CD4-positive, alpha-beta T cell treated with Interleukin-15 for 1 hour (primary cell): ENCODE measurements at regions not wholly inside any gene's neighbourhood (a gene's known extent, or its start where the extent isn't known, plus 50 kb on each side); places are given as distances from the start of the nearest gene placed in this dataset.

ENCODE experiments used
- DNase-seq: peaks from one replicate; pipeline ENCODE4 v3.0.0-alpha.2; 2020

DNA sequence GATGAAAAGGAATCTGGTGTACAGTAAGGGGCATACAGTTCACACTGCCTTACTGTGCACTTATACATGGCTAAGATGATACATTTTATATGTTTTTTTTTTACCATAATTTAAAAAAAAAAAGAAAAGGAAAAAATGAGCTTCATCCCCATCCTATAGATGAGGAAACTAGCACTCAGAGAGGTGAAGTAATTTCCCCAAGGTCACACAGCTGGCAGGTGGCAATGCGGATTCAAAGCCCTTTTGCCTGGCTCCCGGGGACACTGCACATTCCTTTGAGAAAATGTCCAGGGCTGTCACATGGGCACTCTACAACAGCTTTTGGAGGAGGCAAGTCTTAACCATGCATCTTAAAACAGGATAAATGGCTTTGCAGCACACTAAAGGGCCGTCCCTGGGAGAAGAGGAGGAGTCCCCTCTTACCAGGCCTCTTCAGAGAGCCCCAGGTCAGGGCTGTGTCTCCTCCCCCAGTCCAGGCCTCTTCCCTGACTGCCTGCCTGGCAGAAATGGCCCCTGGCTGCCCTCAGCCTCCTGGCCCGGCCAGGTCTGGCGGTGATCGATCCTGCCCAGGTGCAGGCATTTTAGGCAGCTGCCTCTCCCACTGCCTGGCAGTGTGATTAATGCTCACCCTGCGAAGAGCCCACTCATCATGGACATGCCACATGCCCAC lies 95.1 kb upstream of the LINGO1 start:
- DNase-seq: no peak

DNA sequence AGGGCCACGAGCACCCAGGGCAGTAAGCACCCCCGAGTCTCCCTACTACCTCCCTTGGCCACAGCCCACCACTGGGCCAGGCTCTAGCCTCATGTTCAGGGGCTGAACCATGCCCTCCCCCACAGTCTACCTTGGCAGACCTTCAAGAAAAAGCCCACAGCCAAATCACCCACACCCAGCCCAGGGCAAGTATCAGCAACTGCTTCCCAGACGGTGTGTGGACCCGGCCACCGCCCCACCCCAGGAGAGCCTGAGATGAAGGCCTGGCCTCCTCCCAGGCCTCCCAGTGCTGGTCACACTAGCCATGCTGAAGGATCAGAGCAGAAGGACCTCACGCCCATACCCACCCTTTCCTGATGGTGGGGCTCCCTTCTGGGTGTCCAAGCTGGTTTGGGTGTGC lies 92.0 kb upstream of the LINGO1 start:
- DNase-seq: no peak

DNA sequence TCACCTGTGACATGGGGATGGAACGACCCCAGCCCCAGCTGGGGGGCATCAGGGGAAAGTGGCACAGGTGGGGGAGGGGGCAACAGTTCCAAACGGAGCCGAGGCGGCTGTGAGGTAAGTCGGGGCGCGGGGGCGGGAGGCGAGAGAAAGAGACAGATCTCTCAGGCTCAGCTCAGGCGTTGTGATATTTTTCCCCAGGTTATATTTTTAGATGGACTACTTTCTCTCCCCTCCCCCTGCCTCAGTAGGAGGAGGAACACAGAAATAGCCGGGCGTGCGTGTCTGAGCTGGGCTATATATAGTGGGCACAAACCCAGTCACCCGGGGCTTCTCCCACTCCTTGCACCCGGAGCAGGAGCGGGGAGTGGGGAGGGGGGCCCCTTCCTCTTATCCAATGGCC lies 91.0 kb upstream of the LINGO1 start:
- DNase-seq: no peak

DNA sequence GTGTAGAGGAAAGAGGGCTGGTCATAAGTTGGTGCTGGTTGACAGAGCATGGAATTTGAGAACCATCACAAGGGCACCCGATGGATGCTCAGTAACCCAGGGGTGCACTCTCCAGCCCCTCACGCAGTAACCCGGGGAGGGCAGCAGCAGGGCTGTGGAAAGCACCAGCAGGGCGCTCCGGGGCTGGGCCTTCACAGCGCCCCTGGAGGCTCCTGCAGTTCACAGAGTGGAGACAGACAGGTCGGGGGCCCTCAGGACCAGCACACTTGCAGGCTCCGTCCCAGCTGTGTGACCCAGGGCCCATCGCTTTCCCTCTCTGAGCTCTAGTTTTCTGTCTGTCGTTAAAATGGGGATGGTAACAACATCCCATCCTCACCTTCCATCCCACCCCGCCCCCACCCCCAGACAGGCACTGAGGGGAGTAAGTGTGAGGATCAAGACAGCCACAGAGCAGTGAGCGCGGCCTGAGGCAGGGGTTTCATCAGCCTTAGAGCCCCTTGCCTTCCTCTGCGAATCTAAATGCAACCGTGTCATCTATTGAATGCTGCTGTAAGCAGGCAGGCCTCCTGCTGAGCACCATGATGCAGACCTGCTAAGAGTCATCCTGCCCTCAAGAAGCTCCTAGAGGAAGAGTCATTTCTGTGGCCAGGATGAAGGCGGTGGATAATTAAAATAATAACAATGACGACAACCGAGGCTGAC lies 90.2 kb upstream of the LINGO1 start:
- no peak for DNase-seq

DNA sequence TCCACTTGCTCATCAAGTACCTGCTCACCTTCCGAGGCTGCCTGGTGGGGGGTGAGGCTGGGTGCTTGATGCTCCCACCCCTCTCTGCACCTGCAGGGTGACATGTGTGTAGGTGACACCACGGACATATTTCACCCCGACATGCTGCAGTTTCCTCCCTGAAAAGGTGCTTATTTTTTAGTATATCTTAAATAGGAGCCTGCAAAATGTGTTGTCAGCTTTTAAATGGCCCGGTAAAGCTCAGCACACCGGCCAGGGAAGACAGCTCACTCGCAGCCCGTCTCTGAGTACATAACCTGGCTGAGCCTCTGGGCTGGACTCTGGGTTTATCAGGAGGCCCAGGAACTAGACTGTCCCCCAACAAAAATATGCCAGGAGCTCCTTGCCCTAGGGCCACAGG lies 89.3 kb upstream of the LINGO1 start:
- DNase-seq: no peak

DNA sequence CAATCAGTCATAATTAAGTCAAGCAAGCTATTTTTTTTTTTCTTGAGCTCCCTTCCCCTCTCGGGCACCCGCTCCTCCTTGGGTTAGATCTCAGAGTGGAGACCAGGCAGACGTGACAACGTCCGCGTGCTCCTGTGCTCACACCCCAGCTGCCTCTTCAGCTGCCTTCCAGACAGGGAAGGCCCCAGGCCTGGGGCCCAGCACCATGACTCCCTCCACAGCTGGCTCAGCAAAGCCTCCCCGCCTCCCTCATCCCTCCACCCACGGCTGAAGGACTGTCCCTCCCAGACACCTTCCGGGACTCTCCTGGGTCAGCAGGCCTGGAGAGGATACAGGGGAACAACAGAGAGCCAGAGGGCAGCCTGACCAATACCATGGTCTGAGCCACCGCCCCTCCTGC lies 87.9 kb upstream of the LINGO1 start:
- DNase-seq: no peak

DNA sequence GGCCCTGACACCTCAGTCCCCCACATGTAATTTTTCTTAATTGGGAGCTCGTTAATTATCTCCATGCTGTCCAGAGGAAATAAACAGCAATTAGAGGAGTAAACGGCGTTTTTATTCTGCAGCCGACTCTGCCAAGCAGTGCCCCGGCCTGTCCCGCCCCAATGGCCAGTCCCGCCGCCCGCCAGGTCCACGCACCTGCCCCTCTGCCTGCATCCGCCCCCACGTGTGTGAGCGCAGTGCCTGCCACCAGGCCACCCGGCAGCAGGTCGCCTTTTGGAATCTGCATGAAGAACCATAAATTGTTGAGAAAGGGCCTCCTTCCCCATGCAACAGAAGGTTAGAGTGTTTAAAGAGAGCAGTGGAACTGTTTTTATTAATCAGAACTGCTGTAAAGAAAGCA lies 87.5 kb upstream of the LINGO1 start:
- no peak for DNase-seq

DNA sequence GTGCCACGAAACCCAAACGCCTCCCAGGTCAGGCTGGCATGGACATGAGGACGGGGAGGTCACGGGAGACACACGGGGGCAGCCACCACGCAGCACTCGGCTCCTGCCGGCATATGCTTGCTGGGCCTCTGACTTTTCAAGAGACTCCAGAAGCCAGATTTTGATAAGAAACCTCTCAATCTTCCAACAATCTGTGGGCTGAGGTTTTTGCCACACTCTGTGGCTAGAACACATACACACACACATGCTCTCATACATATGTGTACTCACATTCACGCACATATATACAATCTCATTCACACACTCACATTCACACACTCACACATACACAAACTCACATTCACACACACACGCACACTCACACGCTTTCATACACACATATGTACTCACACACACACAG lies 86.7 kb upstream of the LINGO1 start:
- no peak for DNase-seq

DNA sequence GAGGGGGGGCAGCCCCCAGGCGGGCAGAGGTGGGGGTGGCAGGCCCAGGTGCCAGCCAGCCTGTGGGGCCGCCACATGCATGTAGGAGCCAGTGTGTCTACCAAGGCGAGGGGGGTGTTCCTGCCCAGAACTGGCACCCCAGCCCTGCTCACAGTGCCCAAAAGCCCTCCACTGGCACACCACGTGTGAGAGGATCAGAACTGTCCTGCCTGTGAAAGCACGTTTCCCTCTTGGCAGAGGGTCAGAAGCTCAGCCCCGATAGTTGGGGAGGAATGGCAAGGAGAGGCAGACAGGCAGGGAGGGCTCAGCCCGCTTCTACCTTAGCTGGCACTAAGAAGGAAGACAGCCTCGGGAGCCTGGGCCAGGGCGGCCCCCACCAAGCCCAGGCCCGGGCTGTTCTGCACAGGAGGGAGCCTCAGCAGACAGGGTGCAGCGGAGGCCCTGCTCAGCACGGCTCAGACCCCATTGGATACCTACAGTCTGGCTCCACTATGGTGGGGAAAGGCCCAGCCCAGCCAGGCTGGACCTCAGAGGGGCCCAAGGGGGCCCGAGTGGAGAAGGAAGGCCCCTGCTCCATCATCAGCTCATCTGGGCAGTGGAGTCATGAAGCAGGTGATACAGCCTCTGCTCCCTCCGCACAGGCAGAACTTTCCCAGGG lies 84.8 kb upstream of the LINGO1 start:
- no peak for DNase-seq

DNA sequence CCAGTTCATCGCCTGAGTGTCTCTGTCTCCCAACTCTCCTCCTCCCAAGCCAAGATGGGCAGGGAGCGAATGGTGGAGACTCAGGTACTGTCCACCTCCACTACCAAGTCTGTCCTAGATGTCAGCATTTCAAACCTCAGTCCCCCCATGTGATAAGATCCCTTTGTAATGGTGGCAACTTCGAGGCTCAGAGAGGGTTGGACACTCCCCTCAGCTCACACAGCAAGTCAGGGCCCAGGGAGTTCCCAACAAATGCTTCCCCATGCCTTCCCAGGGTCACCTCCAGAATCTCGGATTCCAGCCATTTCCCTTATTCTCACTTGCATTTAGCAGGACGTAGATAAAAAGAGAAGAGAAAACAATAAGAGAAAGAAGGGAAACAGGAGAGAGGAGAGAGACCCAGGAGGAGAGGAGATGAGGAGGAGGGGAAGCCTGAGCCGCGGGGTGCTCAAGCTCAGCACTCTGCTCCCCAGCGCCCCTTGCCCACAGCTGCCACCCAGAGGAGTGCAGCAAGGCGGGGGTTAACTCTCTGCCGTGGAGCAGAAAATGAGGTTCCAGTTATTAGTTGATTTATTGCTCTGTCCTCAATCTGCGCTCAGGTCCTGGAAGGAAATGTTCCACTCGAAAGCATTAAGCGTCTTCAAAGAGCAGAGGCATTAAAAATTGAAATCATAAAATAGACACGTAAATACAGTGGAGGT lies 84.1 kb upstream of the LINGO1 start:
- no peak for DNase-seq

DNA sequence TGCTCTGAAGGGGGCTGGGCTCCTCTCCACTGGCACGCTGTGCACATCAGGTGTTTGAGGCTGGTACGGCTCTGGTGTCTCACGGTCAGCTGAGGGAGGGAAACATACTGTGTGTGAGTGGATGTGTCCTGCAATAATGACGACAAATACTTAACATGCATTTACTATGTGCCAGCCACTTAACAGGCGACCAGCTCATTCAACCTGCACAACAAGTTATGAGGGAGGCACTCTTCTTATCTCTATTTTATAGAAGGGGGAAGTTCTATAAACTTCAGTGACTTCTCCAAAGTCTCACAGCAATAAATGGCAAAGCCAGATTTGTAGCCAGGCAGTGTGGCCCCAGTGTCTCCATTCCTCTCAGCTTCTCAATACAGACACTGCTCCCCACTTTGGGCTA lies 83.1 kb upstream of the LINGO1 start:
- DNase-seq: no peak

DNA sequence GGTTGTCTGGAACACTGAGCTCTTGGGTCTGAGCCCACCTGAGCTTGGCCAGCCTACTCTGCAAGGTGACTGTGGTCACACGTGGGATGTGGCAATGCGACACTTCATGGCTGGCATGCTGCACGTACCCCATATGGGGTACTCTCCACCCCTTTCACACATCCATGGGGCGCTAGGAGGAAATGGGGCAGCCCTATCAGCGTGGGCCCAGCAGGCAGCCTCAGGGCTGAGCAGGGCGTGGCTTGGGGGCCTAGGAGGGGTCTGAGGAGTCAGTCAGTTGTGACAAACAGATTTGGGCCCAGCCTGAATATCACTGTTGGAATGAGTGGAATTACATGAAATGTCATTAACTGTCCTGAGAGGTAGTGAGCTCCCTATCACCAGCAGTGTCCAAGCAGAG lies 82.3 kb upstream of the LINGO1 start:
- DNase-seq: no peak

DNA sequence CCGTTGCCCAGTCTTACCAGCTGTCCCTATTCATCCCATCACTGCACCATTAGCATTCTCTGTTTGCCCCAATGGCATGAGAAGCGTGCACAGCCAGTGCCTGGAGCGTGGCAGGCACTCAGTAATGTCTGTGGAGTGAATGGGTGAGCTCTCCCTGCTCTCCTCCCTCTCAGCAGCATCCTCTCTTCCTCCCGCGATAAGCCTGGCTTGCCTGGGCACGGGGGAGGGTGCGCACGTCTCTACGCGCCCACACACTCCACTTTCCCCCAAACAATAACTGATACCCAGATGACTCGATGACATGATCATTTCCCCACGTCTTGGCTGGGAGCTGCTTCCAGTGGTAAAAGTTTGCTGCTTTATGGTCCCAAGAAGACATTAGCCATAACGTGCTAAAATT lies 81.8 kb upstream of the LINGO1 start:
- no peak for DNase-seq

DNA sequence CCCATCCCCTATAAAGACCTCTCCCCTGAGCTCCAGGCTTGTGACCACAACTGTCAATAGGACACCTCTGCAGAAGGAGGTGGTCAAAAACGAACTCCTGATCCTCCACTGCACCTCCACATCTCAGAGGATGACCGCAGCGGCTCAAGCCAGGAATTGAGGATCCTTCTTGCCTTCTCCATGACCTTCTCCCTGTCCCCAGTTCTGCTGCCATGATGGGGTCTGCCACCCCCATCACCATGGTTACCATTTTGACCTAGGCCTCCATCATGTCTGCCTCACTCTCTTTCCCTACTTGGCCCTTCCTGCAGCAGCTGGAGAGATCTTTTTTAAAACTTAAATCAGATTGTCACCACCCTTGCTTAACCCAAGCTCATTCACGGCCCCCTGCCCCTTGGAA lies 81.3 kb upstream of the LINGO1 start:
- DNase-seq: no peak

DNA sequence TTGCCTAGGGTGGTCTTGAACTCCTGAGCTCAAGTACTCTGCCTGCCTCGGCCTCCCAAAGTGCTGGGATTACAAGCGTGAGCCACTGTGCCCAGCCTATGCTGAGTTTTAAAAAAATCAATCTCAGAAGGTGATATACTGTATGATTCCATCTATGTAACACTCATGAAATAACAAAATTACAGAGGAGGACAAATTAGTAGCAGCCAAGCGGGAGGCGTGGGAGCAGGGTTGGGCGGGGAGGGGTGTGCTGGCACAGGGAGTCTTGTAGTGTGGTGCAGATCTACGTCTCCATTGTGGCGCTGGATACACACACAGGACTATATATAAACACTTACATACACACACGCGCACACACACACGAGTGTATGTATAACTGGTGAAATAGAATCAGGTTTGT lies 80.6 kb upstream of the LINGO1 start:
- no peak for DNase-seq

DNA sequence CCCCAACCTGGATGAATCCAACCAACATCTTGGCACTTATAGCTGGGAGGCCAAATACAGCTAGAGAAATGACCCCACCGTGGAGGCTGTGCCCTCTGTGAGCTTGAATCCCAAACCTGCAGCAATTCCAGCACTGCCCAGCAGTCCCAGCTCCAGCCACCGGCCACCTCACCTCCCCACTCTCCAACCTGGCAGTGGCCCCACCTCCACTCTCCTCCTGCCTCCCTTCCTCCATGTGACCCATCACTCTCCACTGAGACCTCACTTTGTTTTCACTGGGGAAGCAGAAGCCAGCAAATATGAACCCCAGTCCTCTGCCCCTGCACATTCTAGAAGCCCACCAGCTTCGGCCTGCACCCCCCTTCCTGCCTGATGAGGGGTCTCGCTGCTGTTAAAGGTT lies 79.7 kb upstream of the LINGO1 start:
- DNase-seq: no peak

DNA sequence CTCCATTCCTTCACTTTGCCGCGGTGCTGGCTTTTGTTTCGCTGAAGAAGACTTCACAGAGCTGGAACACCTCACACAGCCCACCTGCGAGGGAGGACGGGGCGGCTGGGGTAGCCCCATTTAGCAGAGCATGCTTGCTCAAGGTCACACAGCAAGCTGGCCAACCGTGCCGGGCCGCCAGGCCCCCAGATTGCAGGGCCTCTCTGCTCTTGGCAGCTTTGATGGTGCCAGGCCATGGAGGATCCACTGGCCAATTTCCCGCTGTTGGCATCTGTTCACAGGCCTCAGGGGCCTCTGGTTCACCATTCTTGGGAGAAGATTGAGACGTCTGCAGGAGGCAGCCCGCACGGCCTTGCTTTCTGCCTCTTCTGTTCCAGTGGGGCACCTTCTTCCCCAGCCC lies 77.9 kb upstream of the LINGO1 start:
- no peak for DNase-seq

DNA sequence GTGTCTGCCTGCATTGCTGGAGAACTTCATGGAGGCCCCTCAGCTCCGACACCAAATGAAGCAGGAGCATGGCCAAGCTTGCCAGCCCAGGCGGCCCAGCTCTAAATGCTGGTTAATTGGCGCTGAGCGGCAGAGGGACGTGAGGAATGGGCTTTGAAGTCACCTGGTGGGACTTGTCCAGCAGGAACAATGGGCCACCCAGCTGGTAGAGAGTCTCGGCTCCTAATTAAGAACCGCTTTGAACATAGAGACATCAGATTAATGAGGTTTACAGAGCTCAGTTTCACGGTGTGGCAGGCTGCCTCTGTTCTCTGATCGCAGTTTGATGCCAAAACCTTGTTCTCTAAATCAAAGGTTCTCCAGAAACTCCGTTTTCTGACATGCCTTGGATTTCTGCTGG lies 77.5 kb upstream of the LINGO1 start:
- DNase-seq: no peak

DNA sequence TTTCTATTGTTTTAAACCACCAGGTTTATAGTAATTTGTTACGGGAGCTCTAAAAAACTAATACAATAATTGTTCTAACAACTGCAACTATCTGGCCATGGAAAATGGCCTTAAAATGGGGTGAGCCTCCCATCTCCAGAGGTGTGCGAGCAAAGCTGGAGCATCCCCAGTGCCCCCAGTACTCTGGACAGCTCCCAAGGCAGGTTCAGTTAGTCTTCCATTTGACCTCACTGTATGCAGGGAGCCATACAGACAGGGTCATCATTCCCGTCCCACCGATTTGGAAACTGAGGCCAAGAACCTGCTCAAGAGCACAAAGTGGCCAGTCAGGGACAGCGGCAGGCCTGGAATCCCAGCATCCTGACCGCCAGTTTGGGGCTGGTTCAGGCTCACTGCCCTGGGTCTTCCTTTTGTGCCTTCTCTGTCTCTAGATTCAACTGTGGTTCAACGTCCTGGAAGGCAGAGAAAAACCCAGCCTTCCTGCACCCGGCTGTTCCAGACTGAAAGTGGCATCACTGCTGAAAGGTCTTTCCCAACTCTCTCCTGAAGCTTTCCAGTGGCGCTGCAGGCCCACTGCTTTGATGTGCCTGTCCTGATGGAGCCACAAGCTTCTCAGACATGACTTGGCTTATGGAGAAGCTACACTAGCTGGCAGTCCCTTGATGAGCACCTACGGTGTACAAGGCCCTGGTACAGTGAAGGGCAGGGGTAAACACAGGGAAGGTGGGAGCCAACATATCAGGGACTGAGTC lies 76.6 kb upstream of the LINGO1 start:
- DNase-seq: no peak

DNA sequence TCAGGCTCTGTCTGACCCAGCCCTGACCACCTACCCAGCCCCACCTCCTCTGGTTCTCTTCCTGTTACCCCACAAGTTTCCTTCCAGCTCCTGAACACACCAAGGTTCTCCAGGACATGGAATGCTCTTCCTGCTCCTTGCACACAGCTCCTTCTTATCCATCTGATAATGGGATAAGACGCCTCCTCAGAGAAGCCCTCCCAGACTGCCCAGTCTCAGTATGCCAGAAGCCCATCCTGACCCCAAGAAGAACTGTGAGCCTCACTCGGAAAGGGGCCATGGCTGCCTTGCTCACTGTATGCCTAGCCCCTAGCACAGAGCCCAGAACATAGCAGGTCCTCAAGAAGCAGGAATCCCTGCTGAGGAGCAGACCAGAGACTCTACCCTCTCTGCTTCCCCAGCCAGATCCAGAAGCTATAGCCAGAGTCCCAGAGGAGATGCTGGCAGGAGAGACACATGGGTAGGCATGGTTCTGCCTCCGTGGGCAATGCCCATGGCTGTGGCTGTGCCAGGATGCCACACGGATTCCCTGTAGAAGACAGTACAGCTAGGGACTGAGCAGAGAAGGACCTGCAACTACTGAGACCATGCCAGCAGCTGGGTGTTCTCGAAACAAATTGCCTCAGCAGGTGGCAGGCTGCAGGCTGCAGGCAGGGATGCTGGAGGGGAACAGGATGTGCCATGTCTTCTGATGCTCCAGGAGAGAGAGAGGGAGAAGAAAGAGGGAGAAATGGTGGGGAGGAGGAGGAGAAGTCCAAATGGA lies 74.0 kb upstream of the LINGO1 start:
- no peak for DNase-seq

DNA sequence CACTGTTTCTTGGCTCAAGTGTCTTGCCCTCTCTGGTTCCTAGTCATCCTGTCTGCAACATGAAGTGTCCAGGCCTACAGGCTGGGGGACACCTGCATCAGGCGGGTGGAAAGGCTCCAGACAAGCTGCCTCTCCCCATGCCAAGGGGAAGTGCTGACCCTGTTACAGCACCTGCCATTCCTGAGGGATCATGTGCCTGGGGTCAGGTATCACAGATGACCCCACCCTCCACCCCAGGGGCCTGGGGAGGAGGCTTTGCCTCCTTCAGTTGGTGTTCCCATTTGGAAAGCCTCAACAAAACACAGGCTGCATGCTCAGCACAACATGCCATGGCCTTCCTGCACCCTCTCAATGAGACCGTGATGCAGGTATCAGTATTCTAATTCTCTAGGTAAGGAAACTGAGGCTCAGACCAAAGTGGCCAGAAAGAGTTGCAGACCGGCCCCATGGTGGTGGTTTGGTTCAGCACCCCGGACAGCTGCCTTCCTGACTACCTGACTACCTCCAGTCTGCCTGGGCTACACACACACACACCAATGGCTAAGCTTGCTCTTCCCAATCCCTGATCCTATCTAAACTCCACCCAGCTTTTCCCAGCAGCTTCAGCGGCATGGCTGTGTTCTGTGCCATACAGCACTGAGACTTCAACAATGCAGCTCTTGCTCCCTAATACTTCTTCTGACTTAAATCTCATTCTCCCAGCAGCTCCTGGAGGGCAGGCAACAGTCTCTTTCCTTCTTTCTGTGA lies 69.7 kb upstream of the LINGO1 start:
- no peak for DNase-seq

DNA sequence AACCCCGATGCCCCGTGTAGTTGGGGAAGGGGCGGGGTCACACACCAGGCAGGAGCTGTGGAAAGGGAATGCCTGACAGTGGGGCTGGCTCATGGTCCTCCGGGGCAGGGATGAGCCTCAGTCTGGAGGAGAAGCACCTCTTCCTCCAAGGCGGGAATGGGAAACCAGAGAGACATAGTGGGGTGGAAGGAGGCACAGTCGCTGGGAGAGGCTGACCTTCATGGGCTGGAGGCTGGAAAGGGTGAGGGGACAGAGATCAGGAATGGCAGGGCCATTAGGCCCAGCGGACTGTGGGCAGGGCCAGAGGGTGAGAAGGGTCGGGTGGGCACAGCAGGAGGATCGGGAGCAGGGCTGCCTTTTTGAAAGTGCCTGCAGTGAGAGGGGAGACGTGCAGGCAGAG lies 65.8 kb upstream of the LINGO1 start:
- no peak for DNase-seq
